H9 (cell line): ENCODE measurements at regions not wholly inside any gene's neighbourhood (a gene's known extent, or its start where the extent isn't known, plus 50 kb on each side); places are given as distances from the start of the nearest gene placed in this dataset.

ENCODE experiments used
- DNase-seq: peaks from one replicate; pipeline ENCODE4 v3.0.0-alpha.2; 2017
- H2AFZ ChIP-seq: one replicate; pipeline ENCODE4 v1.6.1; 2013; ENCODE audit warnings: mild to moderate bottlenecking, low read length, control low read depth, moderate library complexity
- H2AK5ac ChIP-seq: 2 replicates; pipeline ENCODE4 v1.6.1; 2013; ENCODE audit warnings: low read length, control low read depth, mixed read lengths; ENCODE audit not compliant: insufficient read length
- H2BK120ac ChIP-seq: one replicate; pipeline ENCODE4 v1.6.1; 2013; ENCODE audit warnings: low read depth, mild to moderate bottlenecking, low read length, control low read depth, inconsistent platforms; ENCODE audit not compliant: poor library complexity, severe bottlenecking
- H2BK12ac ChIP-seq: 2 replicates; pipeline ENCODE4 v1.6.1; 2013; ENCODE audit warnings: low read length, control low read depth, mixed read lengths, low read depth; ENCODE audit not compliant: insufficient read length
- H2BK15ac ChIP-seq: 2 replicates; pipeline ENCODE4 v1.6.1; 2013; ENCODE audit warnings: low read depth, low read length, control low read depth
- H2BK20ac ChIP-seq: one replicate; pipeline ENCODE4 v1.6.1; 2013; ENCODE audit warnings: low read depth, mild to moderate bottlenecking, low read length, control low read depth, inconsistent platforms; ENCODE audit not compliant: poor library complexity, severe bottlenecking
- H2BK5ac ChIP-seq: 2 replicates; pipeline ENCODE4 v1.6.1; 2013; ENCODE audit warnings: low read length, control low read depth, mixed read lengths; ENCODE audit not compliant: insufficient read length
- H3K14ac ChIP-seq: 2 replicates; pipeline ENCODE4 v1.6.1; 2013; ENCODE audit warnings: low read length, control low read depth; ENCODE audit not compliant: insufficient read depth
- H3K18ac ChIP-seq: 2 replicates; pipeline ENCODE4 v1.6.1; 2013; ENCODE audit warnings: low read depth, mild to moderate bottlenecking, mixed read lengths, low read length, control low read depth; ENCODE audit not compliant: insufficient read length
- H3K23ac ChIP-seq: 2 replicates; pipeline ENCODE4 v1.6.1; 2013; ENCODE audit warnings: low read length, control low read depth, mixed read lengths, low read depth; ENCODE audit not compliant: insufficient read length
- H3K23me2 ChIP-seq: 2 replicates; pipeline ENCODE4 v1.6.1; 2013; ENCODE audit warnings: low read depth, mild to moderate bottlenecking, mixed read lengths, low read length, control low read depth; ENCODE audit not compliant: insufficient read length, poor library complexity, severe bottlenecking
- H3K27ac ChIP-seq: 2 replicates; pipeline ENCODE4 v1.5.1; 2013; ENCODE audit warnings: low read length, control low read depth, mixed read lengths, low read depth; ENCODE audit not compliant: insufficient read length
- H3K27me3 ChIP-seq: 2 replicates; pipeline ENCODE4 v1.6.1; 2013; ENCODE audit warnings: low read length, control low read depth, inconsistent platforms; ENCODE audit not compliant: insufficient read depth
- H3K4ac ChIP-seq: 2 replicates; pipeline ENCODE4 v1.6.1; 2013; ENCODE audit warnings: low read depth, mild to moderate bottlenecking, control low read depth, inconsistent platforms, low read length, moderate library complexity
- H3K4me1 ChIP-seq: 2 replicates; pipeline ENCODE4 v1.6.1; 2013; ENCODE audit warnings: low read length, control low read depth, inconsistent platforms; ENCODE audit not compliant: insufficient read depth
- H3K4me2 ChIP-seq: 2 replicates; pipeline ENCODE4 v1.6.1; 2013; ENCODE audit warnings: low read length, control low read depth, mixed read lengths; ENCODE audit not compliant: insufficient read length, insufficient read depth
- H3K56ac ChIP-seq: 2 replicates; pipeline ENCODE4 v1.6.1; 2013; ENCODE audit warnings: low read depth, mild to moderate bottlenecking, mixed read lengths, low read length, control low read depth; ENCODE audit not compliant: insufficient read length
- H3K79me1 ChIP-seq: 2 replicates; pipeline ENCODE4 v1.6.1; 2013; ENCODE audit warnings: low read depth, mild to moderate bottlenecking, moderate library complexity, low read length, control low read depth, inconsistent platforms; ENCODE audit not compliant: insufficient read depth, poor library complexity, severe bottlenecking
- H3K79me2 ChIP-seq: 2 replicates; pipeline ENCODE4 v1.6.1; 2013; ENCODE audit warnings: low read length, control low read depth, inconsistent platforms; ENCODE audit not compliant: insufficient read depth
- H3K9ac ChIP-seq: 2 replicates; pipeline ENCODE4 v1.6.1; 2013; ENCODE audit warnings: low read length, control low read depth, mixed read lengths; ENCODE audit not compliant: insufficient read length; ENCODE audit errors: extremely low read depth
- H3K9me3 ChIP-seq: one replicate; pipeline ENCODE4 v1.6.1; 2013; ENCODE audit warnings: low read depth, low read length, inconsistent platforms; ENCODE audit not compliant: control insufficient read depth
- H3T11ph ChIP-seq: one replicate; pipeline ENCODE4 v1.6.1; 2013; ENCODE audit warnings: mild to moderate bottlenecking, low read length, control low read depth, inconsistent platforms
- H4K20me1 ChIP-seq: one replicate; pipeline ENCODE4 v1.6.1; 2013; ENCODE audit not compliant: control insufficient read depth, insufficient read length, insufficient read depth
- H4K5ac ChIP-seq: 2 replicates; pipeline ENCODE4 v1.6.1; 2013; ENCODE audit warnings: low read depth, mild to moderate bottlenecking, mixed read lengths, low read length, control low read depth; ENCODE audit not compliant: insufficient read length
- H4K8ac ChIP-seq: replicated peaks from 2 replicates; pipeline ENCODE4 v1.6.1; 2013; ENCODE audit warnings: low read length, control low read depth, mixed read lengths, low read depth; ENCODE audit not compliant: insufficient read length
- H4K91ac ChIP-seq: 2 replicates; pipeline ENCODE4 v1.6.1; 2013; ENCODE audit warnings: low read depth, mild to moderate bottlenecking, moderate library complexity, mixed read lengths, low read length, control low read depth; ENCODE audit not compliant: insufficient read length
- H3K27ac Mint-ChIP-seq, 3 experiments: 2 replicates in 2 of 3; 3 replicates in 1 of 3; pipeline ENCODE4 v1.8.0; 2020 to 2021; ENCODE audit warnings: mixed read lengths in 3 of 3, mild to moderate bottlenecking in 1 of 3, moderate library complexity in 1 of 3
- H3K27me3 Mint-ChIP-seq: 2 replicates; pipeline ENCODE4 v1.8.0; 2021; ENCODE audit warnings: low read depth, mild to moderate bottlenecking, moderate library complexity, mixed read lengths
- H3K36me3 Mint-ChIP-seq, 3 experiments: 2 replicates in 2 of 3; 3 replicates in 1 of 3; pipeline ENCODE4 v1.8.0; 2020 to 2021; ENCODE audit warnings: low read depth in 3 of 3, mixed read lengths in 3 of 3; ENCODE audit not compliant: insufficient read depth in 1 of 3
- H3K4me1 Mint-ChIP-seq, 2 experiments: 2 replicates each; pipeline ENCODE4 v1.8.0; 2020; ENCODE audit warnings: mixed read lengths in 2 of 2
- H3K4me3 Mint-ChIP-seq, 2 experiments: 2 replicates in 1 of 2; 3 replicates in 1 of 2; pipeline ENCODE4 v1.8.0; 2020 to 2021; ENCODE audit warnings: mild to moderate bottlenecking in 2 of 2, mixed read lengths in 2 of 2, moderate library complexity in 1 of 2
- H3K9me3 Mint-ChIP-seq, 2 experiments: 2 replicates in 1 of 2; 3 replicates in 1 of 2; pipeline ENCODE4 v1.8.0; 2020; ENCODE audit warnings: mild to moderate bottlenecking in 2 of 2, mixed read lengths in 2 of 2, moderate library complexity in 1 of 2
- WGBS: extraction: QIAGEN DNeasy Blood & Tissue Kit; methylation state at CpG from one replicate; pipeline ENCODE4 v1.1.7; 2013; ENCODE audit warnings: missing lambda C conversion rate, low lambda C conversion rate, mixed read lengths; ENCODE audit not compliant: insufficient read length; ENCODE audit errors: extremely low coverage; 5-methylcytosine and 5-hydroxymethylcytosine counted together
- TF ChIP-seq, protein P1 (sequence below): fragments of 200-600 bp; sonication (generic); conservative IDR thresholded peaks from 3 replicates; pipeline ENCODE4 v1.8.0; 2021; ENCODE audit warnings: antibody characterized with exemption, mild to moderate bottlenecking

DNA sequence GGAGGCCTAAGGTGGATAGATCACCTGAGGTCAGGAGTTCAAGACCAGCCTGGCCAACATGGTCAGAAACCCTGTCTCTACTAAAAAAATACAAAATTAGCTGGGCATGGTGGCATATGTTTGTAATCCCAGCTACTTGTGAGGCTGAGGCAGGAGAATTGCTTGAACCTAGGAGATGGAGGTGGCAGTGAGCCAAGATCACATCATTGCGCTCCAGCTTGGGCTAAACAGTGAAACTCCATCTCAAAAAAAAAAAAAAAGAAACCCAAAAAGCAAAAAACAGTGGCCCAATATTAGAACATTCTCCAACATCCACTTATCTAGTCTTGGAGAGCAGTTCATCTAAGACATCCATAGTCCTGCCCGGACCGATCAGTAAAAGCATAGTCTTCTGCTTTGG is 260.4 kb downstream of the MREG start:
- TF ChIP-seq, protein P1, sequence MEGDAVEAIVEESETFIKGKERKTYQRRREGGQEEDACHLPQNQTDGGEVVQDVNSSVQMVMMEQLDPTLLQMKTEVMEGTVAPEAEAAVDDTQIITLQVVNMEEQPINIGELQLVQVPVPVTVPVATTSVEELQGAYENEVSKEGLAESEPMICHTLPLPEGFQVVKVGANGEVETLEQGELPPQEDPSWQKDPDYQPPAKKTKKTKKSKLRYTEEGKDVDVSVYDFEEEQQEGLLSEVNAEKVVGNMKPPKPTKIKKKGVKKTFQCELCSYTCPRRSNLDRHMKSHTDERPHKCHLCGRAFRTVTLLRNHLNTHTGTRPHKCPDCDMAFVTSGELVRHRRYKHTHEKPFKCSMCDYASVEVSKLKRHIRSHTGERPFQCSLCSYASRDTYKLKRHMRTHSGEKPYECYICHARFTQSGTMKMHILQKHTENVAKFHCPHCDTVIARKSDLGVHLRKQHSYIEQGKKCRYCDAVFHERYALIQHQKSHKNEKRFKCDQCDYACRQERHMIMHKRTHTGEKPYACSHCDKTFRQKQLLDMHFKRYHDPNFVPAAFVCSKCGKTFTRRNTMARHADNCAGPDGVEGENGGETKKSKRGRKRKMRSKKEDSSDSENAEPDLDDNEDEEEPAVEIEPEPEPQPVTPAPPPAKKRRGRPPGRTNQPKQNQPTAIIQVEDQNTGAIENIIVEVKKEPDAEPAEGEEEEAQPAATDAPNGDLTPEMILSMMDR, result no peak
- Mint-ChIP-seq H3K9me3 (no peaks in the 10 kb centered on the region), H3K27ac (no peak overlapping the region)

More for the DNA sequence above, 260.4 kb downstream of the MREG start:
- Histone ChIP-seq H3K79me1 (no peaks in the 10 kb centered on the region), H2BK12ac (no peak overlapping the region), H4K5ac (no peak overlapping the region), H3K56ac (no peak overlapping the region), H4K20me1 (no peaks in the 10 kb centered on the region), H4K91ac (no peak overlapping the region), H3K4me1 (no peaks in the 10 kb centered on the region), H3K79me2 (no peaks in the 10 kb centered on the region), H2AFZ (no peak overlapping the region), H2BK20ac (no peak overlapping the region), H3K9me3 (no peaks in the 10 kb centered on the region), H3K18ac (no peak overlapping the region), H3T11ph (no peak overlapping the region), H3K9ac (no peak overlapping the region), H2BK120ac (no peak overlapping the region), H4K8ac (no peak overlapping the region), H3K23ac (no peak overlapping the region), H2BK5ac (no peak overlapping the region), H3K27ac (no peak overlapping the region), H3K4me2 (no peak overlapping the region), H2AK5ac (no peak overlapping the region), H2BK15ac (no peak overlapping the region), H3K4ac (no peak overlapping the region), H3K14ac (no peak overlapping the region), H3K27me3 (no peaks in the 10 kb centered on the region), H3K23me2 (no peaks in the 10 kb centered on the region)
- no CpG with 5 or more reads among the region's 3 CpGs for WGBS
- H3K36me3 Mint-ChIP-seq, result no peaks in the 10 kb centered on the region
- no peak overlapping the region for H3K4me3 Mint-ChIP-seq
- no peaks in the 10 kb centered on the region for H3K4me1 Mint-ChIP-seq
- no peaks in the 10 kb centered on the region; the same call in 1 of the 2 replicates for H3K27me3 Mint-ChIP-seq
- no peak for DNase-seq
